Bronchial epithelial cell (primary cell): ENCODE measurements at regions not wholly inside any gene's neighbourhood (a gene's known extent, or its start where the extent isn't known, plus 50 kb on each side); places are given as distances from the start of the nearest gene placed in this dataset.

Source experiments
- DNase-seq: peaks from one replicate; pipeline ENCODE4 v3.0.0-alpha.2; 2010; ENCODE audit warnings: low read depth
- FAIRE-seq: peaks from 2 replicates; lab custom pipeline; 2011; peaks lifted over from hg19 to GRCh38; lab: Jason Lieb, UNC
- H3K27me3 ChIP-seq: 2 replicates; pipeline ENCODE4 v1.5.1; 2011; ENCODE audit warnings: low read length; ENCODE audit not compliant: control insufficient read depth, insufficient read depth
- H3K36me3 ChIP-seq: 2 replicates; pipeline ENCODE4 v1.5.1; 2011; ENCODE audit warnings: low read length; ENCODE audit not compliant: control insufficient read depth, insufficient read depth
- H3K4me3 ChIP-seq: 2 replicates; pipeline ENCODE4 v1.5.1; 2011; ENCODE audit warnings: mild to moderate bottlenecking, low read depth, low read length, control low read depth
- TF ChIP-seq, protein P1 (sequence below): IDR thresholded peaks from 2 replicates; pipeline ENCODE4 v1.5.1; 2011; ENCODE audit warnings: mild to moderate bottlenecking, moderate library complexity, low read length, control low read depth, inconsistent platforms; ENCODE audit not compliant: insufficient read depth, severe bottlenecking

DNA sequence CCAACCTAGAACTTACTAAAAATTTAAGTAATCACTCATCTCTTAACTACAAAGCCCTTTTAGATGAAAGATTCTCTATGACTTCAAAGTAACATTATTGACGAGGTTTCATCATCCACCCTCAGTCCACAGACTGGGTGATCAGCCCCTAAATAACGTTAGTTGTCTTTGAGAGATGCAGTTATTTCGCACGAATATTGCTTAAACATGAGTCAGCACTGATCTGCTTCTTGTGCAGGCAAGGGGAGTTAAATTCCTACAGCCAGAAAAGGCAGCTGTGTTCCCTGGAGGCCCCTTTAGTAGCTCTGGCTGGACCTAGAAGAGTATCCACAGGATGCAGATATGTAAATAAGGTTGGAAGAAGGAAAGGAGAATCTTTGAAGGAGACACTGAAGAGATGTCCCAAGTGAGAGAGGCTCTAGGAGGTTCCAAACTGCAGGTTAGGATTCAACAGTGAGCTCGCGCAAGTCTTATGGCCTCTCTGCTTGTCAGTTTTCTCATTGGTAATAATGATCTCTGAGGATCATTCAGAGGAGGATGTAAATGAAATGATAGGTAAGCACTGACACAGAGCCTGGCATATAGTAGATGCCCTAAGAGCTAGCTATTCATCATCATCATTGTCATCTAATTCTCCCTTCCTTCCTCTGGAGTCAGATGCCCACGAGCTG, 122.2 kb upstream of the MAN2A1 start:
- DNase-seq (peak; percentile 41), FAIRE-seq (no peak)
- Histone ChIP-seq H3K4me3 (no peak overlapping the region), H3K36me3 (no peaks in the 10 kb centered on the region), H3K27me3 (no peaks in the 10 kb centered on the region)
- TF ChIP-seq, protein P1, sequence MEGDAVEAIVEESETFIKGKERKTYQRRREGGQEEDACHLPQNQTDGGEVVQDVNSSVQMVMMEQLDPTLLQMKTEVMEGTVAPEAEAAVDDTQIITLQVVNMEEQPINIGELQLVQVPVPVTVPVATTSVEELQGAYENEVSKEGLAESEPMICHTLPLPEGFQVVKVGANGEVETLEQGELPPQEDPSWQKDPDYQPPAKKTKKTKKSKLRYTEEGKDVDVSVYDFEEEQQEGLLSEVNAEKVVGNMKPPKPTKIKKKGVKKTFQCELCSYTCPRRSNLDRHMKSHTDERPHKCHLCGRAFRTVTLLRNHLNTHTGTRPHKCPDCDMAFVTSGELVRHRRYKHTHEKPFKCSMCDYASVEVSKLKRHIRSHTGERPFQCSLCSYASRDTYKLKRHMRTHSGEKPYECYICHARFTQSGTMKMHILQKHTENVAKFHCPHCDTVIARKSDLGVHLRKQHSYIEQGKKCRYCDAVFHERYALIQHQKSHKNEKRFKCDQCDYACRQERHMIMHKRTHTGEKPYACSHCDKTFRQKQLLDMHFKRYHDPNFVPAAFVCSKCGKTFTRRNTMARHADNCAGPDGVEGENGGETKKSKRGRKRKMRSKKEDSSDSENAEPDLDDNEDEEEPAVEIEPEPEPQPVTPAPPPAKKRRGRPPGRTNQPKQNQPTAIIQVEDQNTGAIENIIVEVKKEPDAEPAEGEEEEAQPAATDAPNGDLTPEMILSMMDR = no peak

DNA sequence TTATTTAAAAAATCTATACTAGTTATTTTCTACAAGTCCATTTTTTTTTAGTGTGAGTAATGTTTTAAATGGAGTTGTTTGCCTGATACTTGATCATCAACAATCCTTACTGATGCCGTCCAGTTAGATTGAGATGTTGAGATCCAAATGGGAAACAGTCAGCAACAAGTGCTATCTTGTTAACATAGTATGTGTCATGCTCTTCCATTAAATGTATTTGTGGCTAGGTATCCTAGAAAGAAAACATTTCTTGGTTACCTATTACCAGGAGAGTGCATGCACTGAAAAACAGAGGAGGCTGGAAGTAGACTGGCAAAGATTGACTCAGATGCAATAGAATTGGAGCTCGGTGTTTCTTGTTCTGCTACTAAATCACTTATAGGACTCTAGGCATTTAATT, 123.4 kb upstream of the MAN2A1 start:
- peak; percentile 94 for DNase-seq

DNA sequence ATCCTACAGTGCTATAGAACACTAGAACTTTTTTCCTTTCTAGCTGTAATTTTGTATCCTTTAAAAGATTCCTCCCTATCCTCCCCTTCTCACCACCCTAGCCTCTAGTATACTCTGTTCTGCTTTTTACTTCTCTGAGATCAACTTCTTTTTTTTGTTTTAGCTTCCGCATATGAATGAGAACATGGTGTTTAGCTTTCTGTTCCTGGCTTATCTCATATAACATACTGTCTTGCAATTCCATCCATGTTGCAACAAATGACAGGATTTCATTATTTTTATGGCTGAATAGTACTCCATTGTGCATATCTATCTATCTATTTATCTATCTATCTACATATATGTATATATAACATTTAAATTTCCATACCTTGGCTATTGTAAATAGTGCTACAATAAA, 126.0 kb upstream of the MAN2A1 start:
- Histone ChIP-seq H3K4me3 (no peak overlapping the region), H3K27me3 (no peaks in the 10 kb centered on the region), H3K36me3 (no peaks in the 10 kb centered on the region)
- DNase-seq (no peak), FAIRE-seq (no peak)
- TF ChIP-seq, protein P1 = no peak

More for the DNA sequence above, 123.4 kb upstream of the MAN2A1 start:
- no peak overlapping the region for H3K4me3 ChIP-seq
- TF ChIP-seq, protein P1 = no peak
- H3K27me3 ChIP-seq = no peaks in the 10 kb centered on the region
- H3K36me3 ChIP-seq = no peaks in the 10 kb centered on the region
- FAIRE-seq = no peak

DNA sequence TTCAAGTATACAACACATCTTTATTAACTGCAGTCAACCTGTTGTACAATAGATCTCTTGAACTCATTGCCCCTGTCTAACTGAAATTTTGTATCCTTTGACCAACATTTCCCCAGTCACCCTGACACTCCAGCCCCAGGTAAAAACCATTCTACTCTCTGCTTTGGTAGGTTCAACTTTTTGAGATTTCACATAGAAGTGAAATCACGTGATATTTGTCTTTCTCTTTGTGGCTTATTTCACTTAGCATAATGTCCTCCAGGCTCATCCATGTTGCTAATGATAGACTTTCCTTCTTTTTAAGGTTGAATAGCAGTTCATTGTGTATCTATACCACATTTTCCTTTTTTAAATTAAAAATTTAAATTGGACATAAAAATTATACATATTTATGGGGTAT, 126.5 kb upstream of the MAN2A1 start:
- H3K27me3 ChIP-seq = no peaks in the 10 kb centered on the region
- TF ChIP-seq, protein P1 = no peak
- no peaks in the 10 kb centered on the region for H3K36me3 ChIP-seq
- no peak for FAIRE-seq
- DNase-seq = no peak
- H3K4me3 ChIP-seq = no peak overlapping the region

DNA sequence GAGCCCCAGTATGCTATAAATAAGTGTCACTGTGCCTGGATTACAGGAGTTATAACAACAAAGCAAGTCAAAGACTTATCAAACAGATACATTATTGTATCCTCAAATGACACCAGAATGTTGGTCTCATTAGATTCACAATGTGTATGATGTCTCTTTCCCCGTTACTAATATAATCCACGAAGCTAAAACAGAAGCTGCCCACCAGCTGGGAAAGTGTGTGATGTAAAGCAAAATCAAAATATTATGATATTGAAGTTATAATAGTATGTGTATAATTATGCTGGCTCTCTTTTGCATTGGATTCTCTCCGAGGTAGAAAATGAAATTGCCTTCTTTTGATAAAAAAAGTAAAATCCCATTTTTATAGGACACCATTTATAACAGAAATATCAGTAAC, 127.3 kb upstream of the MAN2A1 start:
- TF ChIP-seq, protein P1 = no peak
- DNase-seq (no peak), FAIRE-seq (no peak)
- Histone ChIP-seq H3K27me3 (no peaks in the 10 kb centered on the region), H3K36me3 (no peaks in the 10 kb centered on the region), H3K4me3 (no peak overlapping the region)

DNA sequence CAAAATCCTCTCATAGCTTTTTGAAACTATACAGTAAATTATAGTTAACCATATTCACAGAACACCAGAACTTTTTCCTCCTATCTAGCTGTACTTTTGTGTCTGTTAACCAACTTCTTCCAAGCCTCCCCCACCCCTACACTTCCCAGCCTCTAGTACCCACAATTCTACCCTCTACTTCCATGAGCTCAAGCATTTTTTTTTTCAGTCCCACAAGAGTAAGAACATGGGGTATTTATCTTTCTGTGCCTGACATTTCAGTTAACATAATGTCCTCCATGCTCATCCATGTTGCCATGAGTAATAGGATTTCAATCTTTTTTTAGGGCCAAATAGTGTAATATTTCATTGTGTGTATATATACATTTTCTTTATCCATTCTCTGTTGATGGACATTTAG, 128.3 kb upstream of the MAN2A1 start:
- Histone ChIP-seq H3K36me3 (no peaks in the 10 kb centered on the region), H3K4me3 (no peak overlapping the region), H3K27me3 (no peaks in the 10 kb centered on the region)
- TF ChIP-seq, protein P1 = no peak
- FAIRE-seq (no peak), DNase-seq (no peak)
